H54 (cell line): ENCODE measurements at regions not wholly inside any gene's neighbourhood (a gene's known extent, or its start where the extent isn't known, plus 50 kb on each side); places are given as distances from the start of the nearest gene placed in this dataset.
A peak's percentile ranks its signal among the peaks of the same experiment; 100 is the strongest.

Experiments used
- DNase-seq: peaks from one replicate; pipeline ENCODE4 v3.0.0; 2011; ENCODE audit warnings: low spot score, mixed read lengths; ENCODE audit not compliant: insufficient read length
- FAIRE-seq: peaks from 3 replicates; lab custom pipeline; 2011; peaks lifted over from hg19 to GRCh38; lab: Jason Lieb, UNC
- POLR2A ChIP-seq: IDR thresholded peaks from 2 replicates; pipeline ENCODE4 v1.6.1; 2011; ENCODE audit warnings: low read depth, mild to moderate bottlenecking, low read length

DNA sequence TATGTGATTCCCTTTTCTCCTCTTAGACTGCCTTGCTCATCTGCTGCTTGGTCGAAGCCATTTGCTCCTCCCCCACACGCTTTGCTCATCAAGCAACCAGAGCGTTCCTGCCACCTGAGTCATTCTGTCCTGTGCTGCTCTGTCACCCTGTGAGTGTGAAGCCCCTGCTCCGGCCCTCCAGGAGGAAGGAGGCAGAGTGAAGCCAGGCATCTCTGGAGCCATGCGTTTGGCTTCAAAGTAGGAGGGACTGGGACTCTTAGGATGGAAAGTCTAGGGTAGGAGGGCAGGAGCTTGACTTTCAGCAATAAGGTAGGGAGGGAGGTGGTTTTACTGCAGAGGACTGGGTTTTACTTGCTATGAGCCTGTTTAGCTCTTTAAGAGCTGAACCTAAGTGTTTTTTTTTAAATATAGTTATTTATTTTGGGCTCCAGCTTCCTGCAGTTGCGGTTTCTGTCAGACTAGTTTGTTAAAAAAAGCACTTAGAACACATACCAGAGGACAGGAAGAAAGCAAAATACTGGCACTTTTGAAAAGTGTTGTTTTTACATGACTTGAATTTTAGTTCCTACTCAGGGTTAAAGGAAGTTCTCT lies 63.6 kb downstream of the SPINK2 start:
- FAIRE-seq: no peak
- DNase-seq: peak; percentile 68
- TF ChIP-seq POLR2A: peak; percentile 32; the same call in 1 of the 2 replicates

DNA sequence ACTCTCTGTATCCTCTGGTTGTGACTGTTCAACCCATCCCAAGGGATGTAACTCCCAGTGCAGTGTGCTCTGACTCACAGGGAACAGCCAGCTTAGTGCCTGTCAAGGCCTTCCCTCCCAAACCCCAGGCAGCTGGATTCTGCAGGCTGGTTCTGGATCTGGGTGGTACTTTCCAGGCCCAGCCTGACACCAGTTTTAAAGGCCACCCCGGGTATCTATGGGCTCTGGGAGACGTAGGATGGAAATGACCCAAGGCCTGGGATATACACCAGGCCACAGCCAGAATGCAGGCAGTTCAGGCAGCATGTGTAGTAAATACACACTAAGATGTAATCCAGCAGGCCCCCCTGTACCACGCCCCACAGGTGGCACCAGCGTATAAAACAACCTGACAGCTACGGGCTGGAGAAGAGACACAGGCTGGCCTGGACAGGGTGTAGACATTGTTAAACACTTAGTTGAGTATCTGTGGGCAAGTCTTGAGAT lies 64.2 kb downstream of the SPINK2 start:
- peak; percentile 57 for DNase-seq

DNA sequence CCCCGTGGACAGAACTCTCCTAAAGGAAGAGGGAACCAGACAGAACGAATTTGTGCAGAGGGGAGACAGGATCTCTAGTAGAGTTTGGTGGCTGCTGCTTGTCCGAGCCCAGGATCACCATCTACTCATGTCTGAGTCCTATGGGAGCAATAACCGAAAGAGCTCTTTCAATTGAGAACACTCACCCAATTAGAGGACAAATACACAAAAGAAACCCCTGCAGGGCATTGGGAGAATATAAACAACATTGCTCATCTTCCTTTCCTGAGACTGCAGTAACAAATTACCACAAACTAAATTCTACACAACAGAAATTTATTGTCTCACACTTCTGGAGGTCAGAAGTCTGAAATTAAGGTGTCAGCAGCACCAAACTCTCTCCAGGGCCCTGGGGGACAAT lies 65.6 kb downstream of the SPINK2 start:
- no peak for FAIRE-seq
- DNase-seq: no peak
- TF ChIP-seq POLR2A: no peak

More for the DNA sequence above, 64.2 kb downstream of the SPINK2 start:
- no peak for FAIRE-seq
- no peak for TF ChIP-seq POLR2A

DNA sequence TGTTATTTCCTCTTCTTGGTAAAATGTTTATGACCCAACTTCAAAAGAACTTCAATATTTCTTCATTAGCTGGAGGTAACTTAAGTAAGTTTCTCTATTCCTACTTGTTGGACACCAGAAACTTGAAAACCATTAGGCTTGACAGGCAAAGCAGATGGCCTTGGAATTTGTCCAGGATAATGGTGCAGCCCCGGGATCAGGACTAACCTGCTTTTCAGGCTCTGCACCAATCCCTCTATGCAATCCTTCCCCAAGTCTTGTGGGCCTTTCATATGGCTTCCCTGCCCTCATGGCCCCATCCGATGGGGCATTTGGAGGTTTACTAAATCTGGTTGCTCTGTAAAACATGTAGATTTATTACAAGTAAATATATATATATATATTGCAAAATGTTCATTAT lies 68.5 kb downstream of the SPINK2 start:
- DNase-seq (no peak), FAIRE-seq (no peak)
- no peak for TF ChIP-seq POLR2A

DNA sequence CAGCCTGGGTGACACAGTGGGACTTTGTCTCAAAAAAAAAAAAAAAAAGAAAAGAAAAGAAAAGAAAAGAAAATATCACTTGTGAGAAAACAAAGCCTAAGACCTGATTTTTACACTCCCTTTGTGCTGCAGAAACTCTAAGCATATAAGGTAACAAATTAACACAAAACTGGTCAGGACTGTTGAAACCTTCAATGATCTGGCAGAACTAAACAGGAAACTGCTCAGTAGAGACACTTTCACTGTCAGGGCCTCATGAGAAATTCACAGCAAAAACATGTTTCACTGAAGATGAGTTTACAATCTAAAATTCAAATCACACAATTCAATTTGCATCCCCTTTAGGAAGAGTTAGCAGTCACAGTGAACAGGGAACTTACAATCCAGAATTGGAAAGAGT lies 69.1 kb upstream of the HOPX start:
- DNase-seq (no peak), FAIRE-seq (no peak)
- no peak for TF ChIP-seq POLR2A

DNA sequence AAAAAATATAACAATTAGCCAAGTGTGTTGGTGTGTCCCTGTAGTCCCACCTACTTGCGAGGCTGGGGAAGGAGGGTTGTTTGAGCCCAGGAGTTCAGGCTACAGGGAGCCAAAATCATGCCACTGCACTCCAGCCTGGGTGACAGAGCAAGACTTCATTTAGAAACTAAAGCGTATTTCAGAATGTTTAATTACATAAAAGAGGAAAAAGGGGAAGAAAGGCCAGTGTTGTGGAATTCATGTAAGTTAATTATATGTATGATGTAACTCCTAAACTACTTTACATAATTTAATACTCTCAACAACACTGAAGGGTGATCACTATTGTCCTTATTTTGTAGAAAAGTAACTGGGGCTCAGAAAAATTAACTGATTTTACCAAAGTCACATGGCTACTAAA lies 67.2 kb upstream of the HOPX start:
- no peak for DNase-seq
- no peak for TF ChIP-seq POLR2A
- FAIRE-seq: no peak

DNA sequence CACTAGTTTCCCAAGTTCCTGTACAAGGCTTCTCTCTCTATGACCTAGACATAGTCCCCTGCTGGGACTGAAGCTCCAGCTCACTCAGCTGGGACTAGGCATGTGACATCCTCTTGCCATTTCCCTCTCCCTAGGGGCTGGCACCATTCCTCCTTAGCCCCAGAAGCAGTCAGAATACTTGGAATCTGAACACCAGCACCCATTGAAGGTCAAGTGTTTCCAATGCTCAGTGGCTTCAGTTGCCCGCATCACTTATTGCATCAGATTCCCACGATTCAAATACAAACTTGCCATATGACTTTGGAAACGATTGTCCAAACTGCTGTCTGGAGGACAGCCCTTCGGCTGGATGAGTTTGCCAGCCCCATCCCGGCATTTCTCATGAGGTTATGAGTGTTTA lies 65.5 kb upstream of the HOPX start:
- DNase-seq (no peak), FAIRE-seq (no peak)
- TF ChIP-seq POLR2A: no peak

DNA sequence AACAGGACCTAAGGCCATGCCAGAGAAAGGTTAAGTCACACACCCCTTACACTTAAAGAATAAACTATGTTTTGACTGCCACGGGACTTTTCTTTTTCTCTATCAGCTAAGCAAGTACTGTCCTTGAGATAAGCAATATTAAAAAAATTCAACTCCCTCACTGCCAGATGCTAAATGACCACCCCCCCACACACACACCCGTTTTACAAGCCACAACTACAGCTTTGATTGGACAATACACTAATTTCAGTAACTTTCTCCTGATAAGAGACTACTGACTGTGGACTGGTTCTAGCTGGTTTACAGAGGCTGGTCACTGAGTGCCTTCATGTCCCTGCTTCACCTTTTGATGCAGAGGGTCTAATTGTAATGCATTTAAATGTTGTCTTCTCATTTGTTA lies 63.9 kb upstream of the HOPX start:
- DNase-seq (no peak), FAIRE-seq (no peak)
- no peak for TF ChIP-seq POLR2A

DNA sequence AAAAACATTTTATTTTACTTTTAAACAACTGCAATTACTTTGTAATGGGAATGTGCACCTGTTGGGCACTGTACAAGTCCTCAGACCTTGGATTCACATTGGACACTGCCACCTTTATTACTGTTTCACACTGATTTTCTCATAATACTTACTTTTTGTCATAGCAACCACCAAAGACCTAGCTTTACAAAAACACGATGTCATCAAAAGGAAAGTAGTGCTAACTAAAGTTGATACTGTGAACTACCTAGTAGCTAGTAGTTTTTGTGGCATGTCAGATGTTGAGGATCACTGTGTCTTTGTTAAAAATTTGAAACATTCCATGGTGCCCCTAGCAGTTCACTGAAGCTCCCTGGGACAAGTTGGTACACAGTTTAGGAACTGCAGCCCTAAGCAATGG lies 62.9 kb upstream of the HOPX start:
- TF ChIP-seq POLR2A: no peak
- DNase-seq (no peak), FAIRE-seq (no peak)

DNA sequence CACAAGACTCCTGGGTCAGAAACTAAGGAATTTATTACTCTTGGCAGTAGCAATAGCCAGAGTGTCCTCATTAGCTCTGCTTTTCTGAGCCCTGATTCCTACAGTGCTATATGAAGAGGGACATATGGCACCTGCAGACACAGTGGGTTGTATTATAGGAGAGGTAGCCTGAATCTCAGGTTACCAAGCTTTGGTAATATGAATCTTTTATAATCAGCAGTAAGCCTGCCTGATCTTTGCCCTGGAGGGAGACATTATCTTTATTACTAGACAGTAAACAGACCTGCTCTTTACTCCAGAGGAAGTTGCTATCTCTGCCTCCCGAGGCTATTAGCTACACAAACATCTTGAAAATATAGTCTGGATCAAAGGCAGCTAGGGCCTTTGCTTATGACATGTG lies 62.5 kb upstream of the HOPX start:
- FAIRE-seq (no peak), DNase-seq (no peak)
- TF ChIP-seq POLR2A: no peak

DNA sequence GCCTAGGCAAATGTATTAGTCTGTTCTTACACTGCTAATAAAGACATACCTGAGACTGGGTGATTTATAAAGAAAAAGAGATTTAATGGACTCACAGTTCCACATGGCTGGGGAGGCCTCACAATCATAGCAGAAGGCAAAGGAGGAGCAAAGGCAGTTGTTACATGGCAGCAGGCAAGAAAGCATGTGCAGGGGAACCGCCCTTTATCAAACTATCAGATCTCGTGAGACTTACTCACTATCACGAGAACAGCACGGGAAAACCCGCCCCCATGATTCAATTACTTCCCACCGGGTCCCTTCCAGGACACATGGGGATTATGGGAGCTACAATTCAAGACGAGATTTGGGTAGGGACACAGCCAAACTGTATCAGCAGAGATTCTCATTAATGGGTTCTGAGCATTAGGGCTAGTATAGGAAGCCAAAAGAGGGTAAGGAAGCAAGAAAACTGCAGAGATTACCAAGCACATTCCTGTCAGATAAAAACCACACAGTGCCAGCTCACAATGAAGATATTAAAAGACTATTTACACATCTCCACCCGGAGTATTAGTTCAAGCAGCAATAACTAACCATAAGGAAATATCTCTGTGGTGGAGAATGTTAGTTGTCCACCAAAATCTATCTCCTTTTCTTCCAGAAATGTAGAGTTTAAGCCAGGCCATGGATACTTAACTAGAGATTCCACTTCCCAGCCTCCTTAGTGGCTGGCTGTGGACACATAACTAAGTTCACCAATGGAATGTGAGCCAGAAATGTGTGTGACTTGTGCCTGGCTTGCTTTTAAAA lies 61.2 kb upstream of the HOPX start:
- DNase-seq (no peak), FAIRE-seq (no peak)
- no peak for TF ChIP-seq POLR2A

DNA sequence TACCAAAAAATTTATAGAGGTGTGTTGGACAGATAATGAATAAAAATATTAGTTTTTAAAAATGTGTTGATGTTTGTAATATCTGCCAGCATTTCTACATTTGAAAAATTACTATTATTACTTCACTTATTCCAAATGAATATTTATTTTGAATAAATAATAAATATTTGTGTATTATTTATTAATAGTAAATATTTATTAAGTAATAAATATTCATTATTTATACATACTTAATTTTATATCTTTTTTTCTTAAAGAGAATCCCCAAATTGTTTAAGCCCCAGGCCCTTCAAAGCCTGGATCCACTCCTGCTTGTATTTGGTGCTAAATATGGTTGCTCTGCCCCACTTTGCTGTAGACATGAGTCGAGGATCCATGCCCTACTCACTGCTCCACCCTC lies 60.5 kb upstream of the HOPX start:
- TF ChIP-seq POLR2A: no peak

DNA sequence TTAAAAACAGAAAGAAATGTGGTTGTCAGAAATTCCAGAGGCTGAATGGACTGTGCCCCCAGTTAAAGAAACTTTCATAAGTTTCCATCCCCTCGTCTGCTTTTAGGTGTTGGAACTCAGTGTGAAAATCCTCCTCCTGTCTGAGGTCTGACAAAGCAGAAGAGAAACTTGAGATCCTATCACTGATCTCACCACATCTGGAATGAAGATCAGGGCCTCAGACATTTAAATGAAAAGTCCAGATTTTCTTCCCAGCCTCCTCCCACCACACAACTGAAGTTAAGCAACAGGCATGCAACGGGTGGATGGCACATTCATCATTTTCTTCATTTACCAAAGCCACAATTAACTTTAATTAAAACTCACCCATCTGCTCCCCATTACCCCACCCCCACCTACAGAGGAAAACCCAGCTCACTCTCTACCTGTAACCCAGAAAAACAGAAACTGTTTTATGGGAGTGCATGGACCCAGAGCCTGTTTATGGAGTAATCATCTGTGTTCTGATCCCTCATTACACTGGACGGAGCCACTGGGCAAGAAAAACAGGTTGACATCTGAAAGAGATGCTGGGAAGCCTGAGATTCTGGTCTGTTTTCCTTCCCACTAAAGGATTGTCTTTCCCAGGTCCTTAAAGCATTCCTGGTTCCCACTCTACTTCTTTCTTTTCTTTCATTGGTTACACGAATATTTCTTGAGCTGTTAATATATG lies 58.1 kb upstream of the HOPX start:
- FAIRE-seq (no peak), DNase-seq (no peak)
- no peak for TF ChIP-seq POLR2A

More for the DNA sequence above, 60.5 kb upstream of the HOPX start:
- DNase-seq (no peak), FAIRE-seq (no peak)

DNA sequence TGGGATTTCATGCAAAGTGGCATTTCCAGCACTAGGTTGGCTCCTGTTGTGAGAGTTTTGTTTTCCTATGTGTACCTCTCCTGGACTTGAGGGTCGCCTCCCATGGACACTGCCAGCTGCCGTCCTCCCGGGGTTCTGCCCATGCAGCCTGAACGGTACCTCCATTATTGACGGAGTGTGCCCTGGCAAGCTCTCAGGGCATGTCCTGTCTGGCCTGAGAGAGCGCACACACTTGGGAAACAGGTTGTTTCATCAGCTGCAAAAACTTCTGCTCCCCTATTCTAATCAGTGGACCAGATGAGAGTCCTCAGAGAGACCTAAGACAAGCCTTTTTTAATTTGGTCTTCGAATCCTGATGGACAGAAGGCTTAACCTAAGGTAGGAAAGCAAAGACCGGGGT lies 56.6 kb upstream of the HOPX start:
- TF ChIP-seq POLR2A: no peak
- DNase-seq: no peak
- no peak for FAIRE-seq
